Left colon (tissue), 2 donors: ENCODE measurements at regions not wholly inside any gene's neighbourhood (a gene's known extent, or its start where the extent isn't known, plus 50 kb on each side); places are given as distances from the start of the nearest gene placed in this dataset.

Source experiments
- ATAC-seq: fragments of 200-7000 bp; cut with Tn5 transposase; one replicate; pipeline ENCODE4 v1.9.1; 2020; ENCODE audit warnings: mild to moderate bottlenecking, moderate library complexity
- DNase-seq, 2 donors: peaks; one replicate each; pipeline ENCODE4 v3.0.0-alpha.2; 2020
- intact Hi-C, 2 donors: fragments of 100-400 bp; cut with DNase I in 1 of 2; cut with micrococcal nuclease in 1 of 2; formaldehyde crosslinking; loops; one replicate each; pipeline versions ENCODE4 v1.11.2 to v1.14.0; 2022; cut with DNase I, micrococcal nuclease
- donor health status: DM: no; HTN: no; CAD: no.
- donor health status: DM: yes; HTN: yes; CAD: no.

- intact Hi-C loops: no loop called here
- DNase-seq (no peak), ATAC-seq (no peak)
Measured at GRCh38 chr4:163991298-163991865, 496.9 kb downstream of the TMA16 start.

- intact Hi-C loops: no loop called here
- ATAC-seq: no peak
- DNase-seq: no peak
Measured at GRCh38 chr4:164009435-164009834, 514.9 kb downstream of the TMA16 start.

GRCh38 chr4:164011791-164012190 is 517.3 kb downstream of the TMA16 start:
- intact Hi-C loops: no loop called here
- DNase-seq (no peak), ATAC-seq (no peak)

DNA sequence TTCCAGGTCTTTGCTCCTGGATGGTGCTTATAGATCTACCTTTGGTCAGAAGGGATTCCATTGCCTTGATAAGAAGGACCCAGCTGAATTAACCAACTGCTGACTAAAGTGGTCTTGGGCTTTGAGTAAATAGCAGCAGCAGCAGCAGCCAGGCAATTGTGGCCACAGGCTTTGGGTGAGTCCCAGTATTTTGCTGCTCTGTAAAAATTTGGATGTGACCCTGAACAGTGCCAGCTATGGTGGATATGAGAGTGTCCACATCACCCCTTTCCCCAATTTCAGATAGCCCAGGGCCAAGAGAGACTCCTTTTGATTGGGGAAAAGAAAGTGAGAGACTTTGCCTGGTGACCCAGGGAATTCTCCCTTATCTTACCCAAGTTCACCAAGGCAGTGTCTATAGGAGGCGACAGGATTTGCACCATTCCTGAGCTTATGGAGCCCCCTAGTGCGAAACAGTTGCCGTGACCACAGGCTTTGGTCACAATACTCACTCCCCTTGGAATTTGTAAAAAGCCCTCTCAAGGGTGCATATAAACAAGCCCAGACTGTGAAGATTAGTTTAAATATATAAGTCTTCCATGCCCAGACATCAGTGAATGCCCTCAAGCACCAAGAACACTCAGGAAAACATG is 518.0 kb downstream of the TMA16 start:
- no peak for DNase-seq
- intact Hi-C loops: no loop called here
- no peak for ATAC-seq

GRCh38 chr4:164021947-164022346 is 527.5 kb downstream of the TMA16 start:
- intact Hi-C loops: no loop called here
- DNase-seq (no peak), ATAC-seq (no peak)

DNA sequence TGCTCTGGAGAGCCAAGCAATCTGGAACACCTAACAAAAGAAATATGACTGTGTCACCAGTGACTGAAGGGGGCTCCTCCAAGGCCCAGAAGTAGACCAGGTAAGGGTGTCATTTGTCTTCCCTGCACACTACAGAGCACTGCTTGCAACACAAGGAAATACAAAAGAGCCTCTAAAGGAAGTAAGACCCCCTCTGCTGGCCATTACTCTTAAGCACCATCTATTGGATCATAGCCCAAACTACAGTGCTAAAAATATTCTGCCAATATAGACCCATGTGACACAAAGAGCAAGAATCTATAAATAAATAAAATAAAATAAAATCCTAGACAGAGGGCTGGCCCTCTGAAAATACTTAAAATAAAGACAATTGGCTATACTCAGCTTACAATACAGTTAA is 528.7 kb downstream of the TMA16 start:
- intact Hi-C loops: no loop called here
- DNase-seq (no peak), ATAC-seq (no peak)

GRCh38 chr4:164027805-164028204 is 533.3 kb downstream of the TMA16 start:
- ATAC-seq (no peak), DNase-seq (no peak)
- intact Hi-C loops: no loop called here

DNA sequence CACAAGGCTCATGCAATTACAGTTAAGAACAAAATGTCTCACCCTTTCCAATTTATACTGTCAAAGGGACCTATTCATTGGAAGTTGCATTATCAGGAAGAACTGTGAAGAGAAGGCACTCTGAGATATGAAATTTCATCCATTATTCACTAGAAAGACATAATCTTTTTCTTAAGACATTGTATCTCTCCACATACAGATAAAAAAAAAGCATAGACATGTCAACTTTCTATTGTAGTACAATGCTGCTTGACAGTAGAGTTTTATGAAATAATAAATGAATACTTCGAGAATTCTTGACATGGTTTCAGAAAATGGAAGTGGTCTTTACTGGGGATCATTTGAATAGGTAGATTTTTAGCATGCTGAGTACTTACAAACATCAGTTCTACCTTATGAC is 545.0 kb downstream of the TMA16 start:
- DNase-seq (no peak), ATAC-seq (no peak)
- intact Hi-C loops: no loop called here

DNA sequence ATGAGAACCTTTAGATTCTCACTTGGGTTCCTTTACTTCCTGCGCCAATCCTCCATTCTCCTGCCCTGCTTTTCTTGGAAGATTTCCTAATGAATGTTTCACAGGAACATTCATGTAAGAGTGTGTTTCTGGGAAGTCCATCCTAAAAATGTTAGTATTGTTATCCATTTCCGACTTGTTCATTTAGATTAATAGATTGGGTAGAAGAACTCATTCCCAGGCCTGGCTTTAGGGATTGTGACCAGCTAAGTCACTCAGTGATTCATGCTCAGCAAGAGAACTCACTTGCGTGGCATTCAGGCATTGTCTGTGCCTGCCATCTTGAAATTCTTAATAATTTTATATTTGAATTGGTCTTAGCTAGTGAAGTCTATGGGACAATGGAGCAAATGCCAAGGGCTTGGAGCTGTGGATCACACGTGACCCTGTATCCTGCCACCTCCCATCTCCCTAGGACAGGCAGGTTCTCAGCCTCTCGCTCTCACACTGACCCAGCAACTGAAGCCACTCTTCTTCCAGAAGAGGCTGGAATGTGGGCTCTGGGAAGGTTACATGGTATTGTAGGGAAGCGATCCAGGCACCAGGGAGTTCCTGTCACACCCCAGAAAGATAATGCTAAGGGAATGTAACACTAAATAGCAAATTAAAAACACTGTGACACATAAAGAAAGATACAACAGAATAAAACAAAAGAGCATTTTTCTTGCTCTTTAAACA is 562.1 kb downstream of the TMA16 start:
- ATAC-seq (no peak), DNase-seq (no peak)
- intact Hi-C loops: no loop called here

DNA sequence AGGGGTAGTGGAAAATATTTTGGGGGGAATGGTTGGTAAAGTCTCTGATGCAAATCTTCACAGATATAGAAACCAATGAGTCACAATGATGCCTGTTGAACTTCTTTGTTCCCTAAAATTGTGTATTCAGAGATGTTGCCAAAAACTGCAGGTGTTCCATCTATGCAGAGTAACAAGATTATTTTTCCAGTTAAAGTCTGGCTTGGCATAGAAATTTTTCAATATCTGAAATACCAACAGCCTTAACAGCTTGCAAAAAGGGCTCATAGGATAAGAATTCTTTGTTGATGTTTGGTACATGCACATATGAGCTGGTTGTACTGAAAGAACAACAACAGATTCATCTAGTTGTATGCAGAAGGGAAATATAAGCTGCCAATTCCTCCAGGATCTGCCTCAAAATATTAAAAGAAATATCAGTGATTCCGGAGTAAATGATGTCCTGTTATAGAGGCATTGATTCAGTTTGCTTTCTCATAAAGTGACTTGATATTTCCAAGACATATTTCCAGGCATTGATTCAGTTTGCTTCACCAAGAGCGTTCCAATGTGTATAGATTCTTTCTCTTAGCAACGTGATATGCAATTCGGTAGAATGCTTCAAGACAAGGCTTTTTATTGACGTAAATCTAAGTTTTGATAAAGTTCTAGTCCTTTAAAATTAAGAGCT is 564.4 kb downstream of the TMA16 start:
- intact Hi-C loops: no loop called here
- no peak for DNase-seq

GRCh38 chr4:164060456-164060855 is 566.0 kb downstream of the TMA16 start:
- no peak for ATAC-seq
- intact Hi-C loops: no loop called here

More for the DNA sequence above, 564.4 kb downstream of the TMA16 start:
- no peak for ATAC-seq

DNA sequence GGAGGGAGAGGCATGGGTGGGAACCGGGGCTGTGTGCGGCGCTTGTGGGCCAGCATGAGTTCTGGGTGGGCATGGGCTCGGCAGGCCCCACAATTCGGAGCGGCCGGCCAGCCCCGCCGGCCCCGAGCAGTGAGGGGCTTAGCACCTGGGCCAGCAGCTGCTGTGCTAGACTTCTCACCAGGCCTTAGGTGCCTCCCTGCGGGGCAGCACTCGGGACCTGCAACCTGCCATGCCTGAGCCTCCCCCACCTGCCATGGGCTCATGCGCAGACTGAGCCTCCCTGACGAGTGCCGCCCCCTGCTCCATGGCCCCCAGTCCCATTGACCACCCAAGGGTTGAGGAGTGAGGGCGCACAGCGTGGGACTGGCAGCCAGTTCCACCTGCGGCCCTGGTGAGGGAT is 573.9 kb downstream of the TMA16 start:
- ATAC-seq (no peak), DNase-seq (no peak)
- intact Hi-C loops: no loop called here

More at GRCh38 chr4:164060456-164060855, 566.0 kb downstream of the TMA16 start:
- DNase-seq: no peak

GRCh38 chr4:164070625-164071024 is 576.1 kb downstream of the TMA16 start:
- no peak for ATAC-seq

GRCh38 chr4:164081371-164081770 is 586.9 kb downstream of the TMA16 start:
- no peak for ATAC-seq
- no peak for DNase-seq
- intact Hi-C loops: no loop called here

More at GRCh38 chr4:164070625-164071024, 576.1 kb downstream of the TMA16 start:
- intact Hi-C loops: no loop called here
- DNase-seq: no peak

GRCh38 chr4:164081801-164082200 is 587.3 kb downstream of the TMA16 start:
- DNase-seq: no peak
- no peak for ATAC-seq
- intact Hi-C loops: no loop called here

- ATAC-seq (no peak), DNase-seq (no peak)
- intact Hi-C loops: no loop called here
Measured at GRCh38 chr4:164087733-164088132, 593.2 kb downstream of the TMA16 start.

DNA sequence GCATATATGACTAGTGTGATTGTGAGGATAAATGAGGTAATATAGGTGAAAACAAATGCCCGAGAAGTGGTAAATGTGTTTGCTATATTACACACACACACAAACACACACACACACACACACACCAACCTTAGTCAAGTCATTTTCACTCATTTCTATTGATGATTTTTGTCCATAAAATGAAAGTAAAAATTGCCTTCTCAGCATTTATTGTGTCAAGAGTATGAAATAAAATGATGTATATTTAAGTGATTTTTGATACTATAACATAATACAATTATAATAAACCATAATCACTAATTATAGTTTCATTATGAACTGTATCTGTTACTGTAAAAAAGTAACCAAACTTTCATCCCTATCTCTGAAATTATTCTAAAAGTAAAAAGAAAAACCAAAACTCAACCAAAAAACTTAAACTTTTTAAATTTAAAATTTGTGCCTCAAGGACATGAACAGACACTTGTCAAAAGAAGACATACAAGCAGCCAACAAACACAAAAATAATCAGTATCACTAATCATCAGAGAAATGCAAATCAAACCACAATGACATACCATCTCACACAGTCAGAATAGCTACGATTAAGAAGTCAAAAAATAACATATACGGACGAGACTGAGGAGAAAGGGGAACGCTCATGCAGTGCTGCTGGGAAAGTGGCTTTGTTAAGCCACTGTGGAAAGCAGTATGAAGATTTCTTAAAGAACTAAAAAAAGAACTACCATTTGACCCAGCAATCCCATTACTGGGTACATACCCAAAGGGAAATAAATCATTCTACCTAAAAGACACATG is 601.0 kb downstream of the TMA16 start:
- ATAC-seq (no peak), DNase-seq (no peak)
- intact Hi-C loops: no loop called here

- intact Hi-C loops: no loop called here
- no peak for DNase-seq
- no peak for ATAC-seq
Measured at GRCh38 chr4:164096766-164097518, 602.5 kb downstream of the TMA16 start.
